A549 (cell line): ENCODE measurements at regions not wholly inside any gene's neighbourhood (a gene's known extent, or its start where the extent isn't known, plus 50 kb on each side); places are given as distances from the start of the nearest gene placed in this dataset.

Experiments used
- ATAC-seq, 2 experiments: fragments of 200-7000 bp in 1 of 2; fragments of >200 bp in 1 of 2; cut with Nextera tagmentation in 1 of 2; cut with Tn5 transposase in 1 of 2; 3 replicates each; pipeline versions ENCODE4 v1.8.0 to v1.9.1; 2018 to 2020; ENCODE audit warnings: mild to moderate bottlenecking in 1 of 2, moderate library complexity in 1 of 2
- CTCF ChIA-PET: fragments of 300-600 bp; sonication (Branson Sonifier 250); formaldehyde crosslinking; extraction: SDS; loops from one replicate; lab custom pipeline; 2021; ENCODE audit warnings: antibody characterized with exemption, inconsistent platforms; lab: Yijun Ruan, JAX
- POLR2A ChIA-PET: fragments of 350-600 bp; formaldehyde crosslinking; extraction: SDS; loops from one replicate; lab custom pipeline; 2021; ENCODE audit warnings: antibody characterized with exemption, inconsistent platforms; lab: Yijun Ruan, JAX
- DNase-seq, 2 experiments: peaks; one replicate each; pipeline versions ENCODE4 v3.0.0 to v3.0.0-alpha.2; 2011 to 2016; ENCODE audit warnings: low read depth in 1 of 2, low spot score in 1 of 2
- FAIRE-seq: peaks from 2 replicates; lab custom pipeline; 2011; peaks lifted over from hg19 to GRCh38; lab: Jason Lieb, UNC
- H3K27ac ChIP-seq, 2 experiments: fragments of >200 bp; sonication (Bioruptor Twin); formaldehyde crosslinking; 3 replicates each; pipeline ENCODE4 v1.5.1; 2016 to 2017
- H3K4me1 ChIP-seq: fragments of >200 bp; sonication (Bioruptor Twin); formaldehyde crosslinking; 3 replicates; pipeline ENCODE4 v1.6.1; 2016
- H3K4me2 ChIP-seq: fragments of >200 bp; sonication (Bioruptor Twin); formaldehyde crosslinking; 3 replicates; pipeline ENCODE4 v1.6.1; 2016
- H3K4me3 ChIP-seq: fragments of >200 bp; sonication (Bioruptor Twin); formaldehyde crosslinking; 3 replicates; pipeline ENCODE4 v1.5.1; 2016
- H3K9me3 ChIP-seq: fragments of >200 bp; sonication (Bioruptor Twin); formaldehyde crosslinking; 3 replicates; pipeline ENCODE4 v1.6.1; 2016
- BHLHE40 ChIP-seq: IDR thresholded peaks from 2 replicates; pipeline ENCODE4 v1.6.1; 2012; ENCODE audit warnings: low read depth, low read length, inconsistent platforms
- CBX2 ChIP-seq: fragments of 200-600 bp; sonication (generic); IDR thresholded peaks from 2 replicates; pipeline ENCODE4 v1.6.1; 2016; ENCODE audit warnings: low read depth, mild to moderate bottlenecking, borderline replicate concordance
- CHD2 ChIP-seq: fragments of 150-350 bp; IDR thresholded peaks from 2 replicates; pipeline ENCODE4 v1.6.1; 2014; ENCODE audit warnings: low read length; ENCODE audit not compliant: partially characterized antibody
- EHF ChIP-seq: fragments of 250-450 bp; sonication (Bioruptor Pico); IDR thresholded peaks from 2 replicates; pipeline ENCODE4 v1.5.0; 2020; ENCODE audit warnings: mild to moderate bottlenecking
- ELK1 ChIP-seq: fragments of 150-350 bp; IDR thresholded peaks from 2 replicates; pipeline ENCODE4 v1.6.1; 2014; ENCODE audit warnings: low read depth, mild to moderate bottlenecking, low read length
- ESRRA ChIP-seq: fragments of 150-350 bp; IDR thresholded peaks from 2 replicates; pipeline ENCODE4 v1.6.1; 2014; ENCODE audit warnings: mild to moderate bottlenecking, low read length, borderline replicate concordance
- HES2 ChIP-seq: fragments of >200 bp; sonication (Bioruptor Twin); formaldehyde crosslinking; IDR thresholded peaks from 2 replicates; pipeline ENCODE4 v1.6.1; 2016
- HMGXB4 ChIP-seq: fragments of 250-450 bp; sonication (Bioruptor Pico); IDR thresholded peaks from 2 replicates; pipeline ENCODE4 v1.5.0; 2021; ENCODE audit warnings: mild to moderate bottlenecking, moderate library complexity, borderline replicate concordance
- HOXA7 ChIP-seq: fragments of 250-450 bp; sonication (Bioruptor Pico); IDR thresholded peaks from 2 replicates; pipeline ENCODE4 v1.5.0; 2020; ENCODE audit warnings: mild to moderate bottlenecking, moderate library complexity
- JUN ChIP-seq, 2 experiments: fragments of >200 bp; sonication (Bioruptor Twin); formaldehyde crosslinking; IDR thresholded peaks; 2 replicates in 1 of 2; 3 replicates in 1 of 2; pipeline ENCODE4 v1.6.1; 2016 to 2017
- KDM5A ChIP-seq: fragments of 200-600 bp; sonication (generic); IDR thresholded peaks from 2 replicates; pipeline ENCODE4 v1.6.1; 2016; ENCODE audit warnings: antibody characterized with exemption, mild to moderate bottlenecking
- NFE2L2 ChIP-seq: fragments of 150-350 bp; conservative IDR thresholded peaks from 2 replicates; pipeline ENCODE4 v1.6.1; 2014; ENCODE audit warnings: low read length
- NPAS2 ChIP-seq: fragments of 250-450 bp; sonication (Bioruptor Pico); IDR thresholded peaks from 2 replicates; pipeline ENCODE4 v1.8.0; 2022; ENCODE audit warnings: mild to moderate bottlenecking, moderate library complexity, borderline replicate concordance
- PBX3 ChIP-seq: IDR thresholded peaks from 2 replicates; pipeline ENCODE4 v1.6.1; 2012
- RNF2 ChIP-seq: fragments of 200-600 bp; sonication (generic); IDR thresholded peaks from 2 replicates; pipeline ENCODE4 v1.6.1; 2016; ENCODE audit warnings: low read depth, mild to moderate bottlenecking, antibody characterized with exemption, moderate library complexity, borderline replicate concordance
- TFCP2L1 ChIP-seq: fragments of 250-450 bp; sonication (Bioruptor Pico); IDR thresholded peaks from 2 replicates; pipeline ENCODE4 v1.5.0; 2021; ENCODE audit warnings: mild to moderate bottlenecking
- TP53 ChIP-seq: fragments of 250-450 bp; sonication (Bioruptor Pico); IDR thresholded peaks from 2 replicates; pipeline ENCODE4 v1.5.0; 2021; ENCODE audit warnings: mild to moderate bottlenecking, moderate library complexity
- ZC3H11A ChIP-seq: fragments of 450-650 bp; IDR thresholded peaks from 2 replicates; pipeline ENCODE4 v1.6.1; 2014; ENCODE audit warnings: antibody characterized with exemption, mild to moderate bottlenecking
- ZNF302 ChIP-seq: fragments of 250-450 bp; sonication (Bioruptor Pico); IDR thresholded peaks from 2 replicates; pipeline ENCODE4 v1.9.0; 2021; ENCODE audit warnings: inconsistent platforms, mild to moderate bottlenecking, moderate library complexity
- ZSCAN20 ChIP-seq: fragments of 250-450 bp; sonication (Bioruptor Pico); IDR thresholded peaks from 2 replicates; pipeline ENCODE4 v1.8.0; 2022; ENCODE audit warnings: mild to moderate bottlenecking, moderate library complexity
- WGBS: methylation state at CpG from one replicate; pipeline ENCODE4 v1.1.6; 2017; ENCODE audit errors: missing lambda C conversion rate; 5-methylcytosine and 5-hydroxymethylcytosine counted together

GRCh38 chr3:174685796-174686195, 173.3 kb upstream of the NAALADL2 start:
- TF ChIP-seq TP53 (CRISPR knock-in tag), result no peak
- TF ChIP-seq ZNF302 (CRISPR knock-in tag), result no peak
- no peak for TF ChIP-seq CHD2
- TF ChIP-seq HOXA7, result no peak
- no peak for TF ChIP-seq CBX2
- no peak for TF ChIP-seq NFE2L2
- TF ChIP-seq, all 56 proteins: peak for 0
- POLR2A ChIA-PET, result no interaction called here
- Histone ChIP-seq H3K4me2 (no peak overlapping the region), H3K27ac (no peak overlapping the region), H3K4me1 (no peaks in the 10 kb centered on the region), H3K4me3 (no peak overlapping the region), H3K9me3 (no peaks in the 10 kb centered on the region; the same call in 2 of the 3 replicates)
- DNase-seq, result no peak
- ATAC-seq, result no peak
- no peak for FAIRE-seq
- CTCF ChIA-PET, result no interaction called here
- WGBS, result 60% methylated on average over 3 of the region's 4 CpGs

GRCh38 chr3:174697310-174697709, 161.8 kb upstream of the NAALADL2 start:
- Histone ChIP-seq H3K9me3 (no peaks in the 10 kb centered on the region), H3K4me1 (no peaks in the 10 kb centered on the region), H3K27ac (no peak overlapping the region), H3K4me3 (no peak overlapping the region), H3K4me2 (no peak overlapping the region)
- TF ChIP-seq ESRRA (no peak), BHLHE40 (no peak), EHF (CRISPR knock-in tag) (no peak), CBX2 (no peak), JUN (IDR thresholded peaks at IDR 0.05) (no peak), TFCP2L1 (CRISPR knock-in tag) (no peak)
- no peak for FAIRE-seq
- 0% methylated on average over 1 of the region's 1 CpG for WGBS
- ChIA-PET CTCF (no interaction called here), POLR2A (no interaction called here)
- DNase-seq, result no peak
- no peak for ATAC-seq

GRCh38 chr3:174700736-174701135, 158.4 kb upstream of the NAALADL2 start:
- H3K9me3 ChIP-seq, result no peaks in the 10 kb centered on the region
- FAIRE-seq, result no peak
- H3K4me1 ChIP-seq, result no peaks in the 10 kb centered on the region
- no peak for TF ChIP-seq KDM5A
- no peak for DNase-seq
- no peak for ATAC-seq
- H3K27ac ChIP-seq, result no peak overlapping the region
- CTCF ChIA-PET, result no interaction called here
- H3K4me3 ChIP-seq, result no peak overlapping the region
- no peak overlapping the region for H3K4me2 ChIP-seq
- POLR2A ChIA-PET, result no interaction called here

GRCh38 chr3:174710612-174711011, 148.5 kb upstream of the NAALADL2 start:
- POLR2A ChIA-PET, result no interaction called here
- TF ChIP-seq HMGXB4 (CRISPR knock-in tag) (no peak), HES2 (no peak)
- TF ChIP-seq, all 56 proteins: peak for 0
- DNase-seq (no peak), FAIRE-seq (no peak), ATAC-seq (no peak)
- no peaks in the 10 kb centered on the region for H3K9me3 ChIP-seq
- CTCF ChIA-PET, result no interaction called here
- H3K27ac ChIP-seq, result no peak overlapping the region
- H3K4me3 ChIP-seq, result no peak overlapping the region
- WGBS, result 29% methylated on average over 2 of the region's 2 CpGs
- no peaks in the 10 kb centered on the region for H3K4me1 ChIP-seq
- H3K4me2 ChIP-seq, result no peak overlapping the region

- Histone ChIP-seq H3K27ac (no peak overlapping the region), H3K4me1 (no peaks in the 10 kb centered on the region), H3K4me3 (no peak overlapping the region), H3K9me3 (no peaks in the 10 kb centered on the region), H3K4me2 (no peak overlapping the region)
- ChIA-PET CTCF (no interaction called here), POLR2A (no interaction called here)
- DNase-seq (no peak), ATAC-seq (no peak), FAIRE-seq (no peak)
- TF ChIP-seq HMGXB4 (CRISPR knock-in tag) (no peak), NPAS2 (CRISPR knock-in tag) (no peak), CBX2 (no peak), NFE2L2 (no peak), JUN (IDR thresholded peaks at IDR 0.05) (no peak), ELK1 (no peak), ZSCAN20 (CRISPR knock-in tag) (no peak), ZC3H11A (no peak), HES2 (no peak), RNF2 (no peak), PBX3 (no peak), EHF (CRISPR knock-in tag) (no peak)
These were observed 143.7 kb upstream of the NAALADL2 start for GRCh38 chr3:174715386-174715785.
